ENCODE measurements at regions not wholly inside any gene's neighbourhood (a gene's known extent, or its start where the extent isn't known, plus 50 kb on each side); places are given as distances from the start of the nearest gene placed in this dataset.

DNA sequence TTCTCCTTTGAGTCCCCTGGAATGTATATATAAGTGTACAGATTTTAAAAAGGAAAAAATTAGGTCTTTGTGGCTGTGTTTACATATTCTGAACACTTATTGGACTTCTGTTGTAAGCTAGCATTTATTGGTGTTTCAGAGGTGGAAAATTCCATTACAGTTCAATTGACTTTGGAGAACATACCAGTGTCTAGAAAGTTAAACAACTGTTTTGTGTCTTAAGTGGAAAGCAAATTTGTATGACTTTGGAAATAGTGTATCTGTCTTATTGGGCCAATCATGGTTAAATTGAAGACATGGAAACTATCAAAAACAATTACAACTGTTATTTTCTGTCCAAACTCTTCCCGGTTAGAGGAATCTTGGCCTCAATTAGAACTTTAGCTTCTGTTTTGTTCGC is 265.0 kb upstream of the C2CD4B start:
- TF ChIP-seq CTCF (IDR thresholded peaks at IDR 0.05; ENCODE audit: insufficient read depth, low read length, poor library complexity, severe bottlenecking), result no peak
- H3K36me3 ChIP-seq (ENCODE audit: control insufficient read depth, insufficient read depth, low read length), result no peaks in the 10 kb centered on the region

GRCh38 chr15:62430552-62430951 is 265.5 kb upstream of the C2CD4B start:
- Histone ChIP-seq H3K4me3 (ENCODE audit: low read depth, low read length) (no peak overlapping the region), H3K36me3 (ENCODE audit: control insufficient read depth, insufficient read depth, low read length) (no peaks in the 10 kb centered on the region), H3K27me3 (ENCODE audit: control insufficient read depth, insufficient read depth, low read length) (no peaks in the 10 kb centered on the region)
- no peak for DNase-seq (ENCODE audit: low read depth)
- TF ChIP-seq CTCF (IDR thresholded peaks at IDR 0.05; ENCODE audit: insufficient read depth, low read length, poor library complexity, severe bottlenecking), result no peak

More for the DNA sequence above, 265.0 kb upstream of the C2CD4B start:
- no peak for DNase-seq (ENCODE audit: low read depth)
- no peak overlapping the region for H3K4me3 ChIP-seq (ENCODE audit: low read depth, low read length)
- H3K27me3 ChIP-seq (ENCODE audit: control insufficient read depth, insufficient read depth, low read length), result no peaks in the 10 kb centered on the region

- no peak for TF ChIP-seq CTCF (IDR thresholded peaks at IDR 0.05; ENCODE audit: insufficient read depth, low read length, poor library complexity, severe bottlenecking)
- H3K27me3 ChIP-seq (ENCODE audit: control insufficient read depth, insufficient read depth, low read length), result no peaks in the 10 kb centered on the region
- no peak overlapping the region for H3K4me3 ChIP-seq (ENCODE audit: low read depth, low read length)
Observed at GRCh38 chr15:62431008-62431797, 266.1 kb upstream of the C2CD4B start.

GRCh38 chr15:62431817-62432216 is 266.7 kb upstream of the C2CD4B start:
- Histone ChIP-seq H3K4me3 (ENCODE audit: low read depth, low read length) (no peak overlapping the region), H3K36me3 (ENCODE audit: control insufficient read depth, insufficient read depth, low read length) (no peaks in the 10 kb centered on the region), H3K27me3 (ENCODE audit: control insufficient read depth, insufficient read depth, low read length) (no peaks in the 10 kb centered on the region)
- TF ChIP-seq CTCF (IDR thresholded peaks at IDR 0.05; ENCODE audit: insufficient read depth, low read length, poor library complexity, severe bottlenecking), result no peak
- DNase-seq (ENCODE audit: low read depth), result no peak

More at GRCh38 chr15:62431008-62431797, 266.1 kb upstream of the C2CD4B start:
- H3K36me3 ChIP-seq (ENCODE audit: control insufficient read depth, insufficient read depth, low read length), result no peaks in the 10 kb centered on the region
- no peak for DNase-seq (ENCODE audit: low read depth)

DNA sequence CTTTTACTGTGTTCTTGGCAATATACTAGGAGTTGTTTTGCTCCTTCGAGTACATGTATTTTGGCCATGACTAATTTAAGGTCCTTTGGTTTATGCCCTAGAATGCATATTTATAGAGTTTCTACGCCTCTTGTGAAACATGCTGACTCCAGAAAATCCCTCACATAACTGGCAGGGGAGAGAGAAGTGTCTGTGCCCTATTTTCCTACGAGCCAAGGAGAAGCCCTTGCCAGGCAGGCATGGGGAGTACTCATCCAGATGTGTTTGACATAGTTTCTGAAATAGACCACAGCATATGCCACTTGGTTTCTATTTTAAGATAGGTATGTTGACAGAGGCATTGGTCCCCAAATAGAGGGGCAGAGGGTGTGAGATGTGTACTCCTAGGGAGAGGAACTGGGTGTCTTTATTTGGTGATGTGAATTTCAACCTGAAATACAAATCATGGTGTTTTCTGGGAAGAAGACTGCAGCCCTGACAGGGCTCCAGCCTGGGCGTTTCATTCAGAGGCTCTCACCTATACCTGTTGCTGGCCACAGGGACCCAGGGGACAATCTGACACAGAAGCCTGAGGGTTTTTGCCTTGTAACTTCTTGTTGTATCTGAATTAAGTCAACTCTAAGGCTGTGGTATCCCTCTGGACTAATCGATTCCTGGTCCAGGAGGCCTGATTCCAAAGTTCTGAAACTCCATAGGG is 267.8 kb upstream of the C2CD4B start:
- DNase-seq (ENCODE audit: low read depth), result no peak
- Histone ChIP-seq H3K4me3 (ENCODE audit: low read depth, low read length) (no peak overlapping the region), H3K36me3 (ENCODE audit: control insufficient read depth, insufficient read depth, low read length) (no peaks in the 10 kb centered on the region), H3K27me3 (ENCODE audit: control insufficient read depth, insufficient read depth, low read length) (no peaks in the 10 kb centered on the region)
- TF ChIP-seq CTCF (IDR thresholded peaks at IDR 0.05; ENCODE audit: insufficient read depth, low read length, poor library complexity, severe bottlenecking), result no peak

Data from kidney epithelial cell (primary cell).